Memory B cell (primary cell): ENCODE measurements at regions not wholly inside any gene's neighbourhood (a gene's known extent, or its start where the extent isn't known, plus 50 kb on each side); places are given as distances from the start of the nearest gene placed in this dataset.

ENCODE experiments used
- ATAC-seq: fragments of 150-1000 bp; cut with Tn5 transposase; 2 replicates; pipeline ENCODE4 v1.10.0; 2021; ENCODE audit warnings: low read depth, mild to moderate bottlenecking, moderate library complexity
- DNase-seq, 2 donors: peaks; one replicate each; pipeline ENCODE4 v3.0.0; 2022; ENCODE audit warnings: low spot score in 2 of 2
- H3K27ac Mint-ChIP-seq: one replicate; pipeline ENCODE4 v1.8.0; 2022; ENCODE audit warnings: mild to moderate bottlenecking, moderate library complexity, mixed read lengths
- H3K27me3 Mint-ChIP-seq: one replicate; pipeline ENCODE4 v1.8.0; 2022; ENCODE audit warnings: mixed read lengths
- H3K36me3 Mint-ChIP-seq: one replicate; pipeline ENCODE4 v1.8.0; 2022; ENCODE audit warnings: mild to moderate bottlenecking, mixed read lengths
- H3K4me1 Mint-ChIP-seq: one replicate; pipeline ENCODE4 v1.8.0; 2022; ENCODE audit warnings: mixed read lengths
- H3K4me3 Mint-ChIP-seq: one replicate; pipeline ENCODE4 v1.8.0; 2022; ENCODE audit warnings: mild to moderate bottlenecking, moderate library complexity, mixed read lengths
- H3K9me3 Mint-ChIP-seq: one replicate; pipeline ENCODE4 v1.8.0; 2022; ENCODE audit warnings: mixed read lengths

DNA sequence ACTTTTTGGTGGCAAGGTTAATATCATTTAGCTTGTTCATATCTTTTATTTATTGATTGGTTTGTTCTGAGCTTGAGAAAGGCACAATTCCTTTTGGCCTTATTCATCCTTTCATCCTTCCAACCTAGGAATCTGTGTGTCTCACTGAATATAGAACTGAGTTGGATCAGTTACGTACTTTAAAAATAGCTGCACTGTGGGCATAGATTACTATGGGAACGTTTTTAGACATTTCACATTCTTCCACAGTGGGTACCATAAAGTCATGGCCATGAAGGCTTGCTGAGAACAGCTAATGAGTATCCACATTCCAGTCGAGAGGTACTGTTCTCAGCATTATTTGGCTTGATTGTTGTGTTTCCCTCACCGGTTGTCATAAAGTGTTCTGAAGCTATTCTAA lies 217.0 kb upstream of the DKK2 start:
- H3K27me3 Mint-ChIP-seq, result peaks cover 2% of the 10 kb centered on the region
- no peak overlapping the region for H3K27ac Mint-ChIP-seq
- H3K4me1 Mint-ChIP-seq, result no peaks in the 10 kb centered on the region
- H3K4me3 Mint-ChIP-seq, result no peak overlapping the region
- no peak for ATAC-seq
- no peak for DNase-seq
- H3K9me3 Mint-ChIP-seq, result no peaks in the 10 kb centered on the region
- no peaks in the 10 kb centered on the region for H3K36me3 Mint-ChIP-seq

DNA sequence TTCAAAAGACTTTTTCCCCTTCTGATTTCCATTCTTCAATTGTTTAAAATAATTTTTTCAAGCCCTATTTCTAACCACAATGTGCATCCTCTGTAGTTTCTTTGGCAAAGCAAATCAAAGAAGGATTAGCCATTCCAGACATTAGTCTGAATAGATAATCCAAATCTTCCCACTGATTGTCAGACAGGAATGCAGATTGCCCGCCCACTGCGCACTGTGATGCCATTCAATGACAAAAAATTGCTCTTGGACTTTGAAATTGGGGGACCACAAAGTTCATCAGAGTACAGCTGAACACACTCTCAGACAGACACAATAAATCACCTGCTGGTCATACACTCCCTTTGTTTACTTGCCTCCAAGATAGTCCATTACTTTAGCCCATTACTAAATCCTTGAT lies 216.5 kb upstream of the DKK2 start:
- H3K36me3 Mint-ChIP-seq, result no peaks in the 10 kb centered on the region

DNA sequence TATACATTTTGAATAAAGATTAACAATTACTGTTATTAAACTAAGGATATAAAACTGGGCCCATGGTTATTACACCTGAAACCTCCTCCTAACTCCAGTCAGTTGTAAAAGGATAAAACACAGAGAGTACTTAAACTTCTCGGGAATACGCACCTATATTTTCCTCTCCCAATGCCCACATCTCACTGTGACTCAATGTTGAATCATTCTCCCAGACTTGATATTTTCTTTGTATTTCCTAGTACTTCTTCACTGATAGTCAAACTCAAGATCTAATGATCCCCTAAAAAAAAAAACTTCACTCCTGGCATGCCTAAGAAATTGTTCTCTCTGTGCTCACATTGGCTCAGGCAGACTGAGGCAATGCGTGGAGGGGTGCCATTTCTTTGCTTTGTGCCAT lies 212.5 kb upstream of the DKK2 start:
- Mint-ChIP-seq H3K36me3 (no peaks in the 10 kb centered on the region), H3K4me3 (no peak overlapping the region), H3K27me3 (peaks cover 2% of the 10 kb centered on the region), H3K4me1 (no peaks in the 10 kb centered on the region), H3K27ac (no peak overlapping the region), H3K9me3 (no peaks in the 10 kb centered on the region)
- DNase-seq (no peak), ATAC-seq (no peak)

More for the DNA sequence above, 216.5 kb upstream of the DKK2 start:
- H3K27me3 Mint-ChIP-seq, result peaks cover 2% of the 10 kb centered on the region
- no peak overlapping the region for H3K4me3 Mint-ChIP-seq
- ATAC-seq, result no peak
- H3K4me1 Mint-ChIP-seq, result no peaks in the 10 kb centered on the region
- H3K27ac Mint-ChIP-seq, result no peak overlapping the region
- no peak for DNase-seq
- H3K9me3 Mint-ChIP-seq, result no peaks in the 10 kb centered on the region

DNA sequence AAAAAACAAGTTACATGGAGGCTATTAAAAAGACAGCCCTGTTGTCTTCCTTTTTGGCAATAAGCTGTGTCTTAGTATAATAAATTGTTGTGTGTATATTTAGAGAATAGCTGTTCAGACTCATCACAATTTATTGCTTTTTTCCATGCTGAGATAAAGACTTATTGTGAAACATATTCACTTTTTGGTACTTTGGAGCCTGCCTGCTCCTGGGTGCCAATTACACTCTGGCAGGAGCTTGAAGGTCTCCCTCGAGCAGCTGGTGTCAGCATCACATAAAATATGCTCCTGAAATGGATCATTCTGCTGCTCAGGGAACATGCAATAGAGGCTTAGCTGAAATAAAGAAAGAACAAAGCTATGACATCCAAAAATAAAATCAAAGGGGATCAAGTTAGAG lies 211.6 kb upstream of the DKK2 start:
- Mint-ChIP-seq H3K4me1 (no peaks in the 10 kb centered on the region), H3K4me3 (no peak overlapping the region), H3K27ac (no peak overlapping the region), H3K9me3 (no peaks in the 10 kb centered on the region), H3K36me3 (no peaks in the 10 kb centered on the region), H3K27me3 (peaks cover 2% of the 10 kb centered on the region)
- ATAC-seq (no peak), DNase-seq (no peak)

DNA sequence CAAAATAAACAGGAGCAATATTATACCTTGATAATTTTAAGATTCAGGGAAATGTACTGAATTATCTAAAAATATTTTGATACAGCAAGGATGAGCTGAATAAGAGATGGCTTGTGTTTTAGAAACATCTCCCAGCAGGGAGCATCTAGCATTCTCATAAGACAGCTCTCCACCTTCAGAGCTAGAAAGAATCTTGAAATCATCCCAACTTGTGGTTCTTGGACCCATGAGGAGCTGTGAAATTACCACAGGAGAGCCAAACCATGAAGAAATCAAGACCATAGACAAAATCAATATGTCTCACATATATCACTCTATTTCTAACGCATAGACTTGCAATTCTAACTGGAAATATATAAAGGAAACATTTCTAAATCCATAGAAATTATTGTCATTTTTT lies 210.6 kb upstream of the DKK2 start:
- Mint-ChIP-seq H3K27ac (no peak overlapping the region), H3K27me3 (peaks cover 2% of the 10 kb centered on the region), H3K36me3 (no peaks in the 10 kb centered on the region), H3K4me1 (no peaks in the 10 kb centered on the region), H3K9me3 (no peaks in the 10 kb centered on the region), H3K4me3 (no peak overlapping the region)
- ATAC-seq, result no peak
- no peak for DNase-seq

DNA sequence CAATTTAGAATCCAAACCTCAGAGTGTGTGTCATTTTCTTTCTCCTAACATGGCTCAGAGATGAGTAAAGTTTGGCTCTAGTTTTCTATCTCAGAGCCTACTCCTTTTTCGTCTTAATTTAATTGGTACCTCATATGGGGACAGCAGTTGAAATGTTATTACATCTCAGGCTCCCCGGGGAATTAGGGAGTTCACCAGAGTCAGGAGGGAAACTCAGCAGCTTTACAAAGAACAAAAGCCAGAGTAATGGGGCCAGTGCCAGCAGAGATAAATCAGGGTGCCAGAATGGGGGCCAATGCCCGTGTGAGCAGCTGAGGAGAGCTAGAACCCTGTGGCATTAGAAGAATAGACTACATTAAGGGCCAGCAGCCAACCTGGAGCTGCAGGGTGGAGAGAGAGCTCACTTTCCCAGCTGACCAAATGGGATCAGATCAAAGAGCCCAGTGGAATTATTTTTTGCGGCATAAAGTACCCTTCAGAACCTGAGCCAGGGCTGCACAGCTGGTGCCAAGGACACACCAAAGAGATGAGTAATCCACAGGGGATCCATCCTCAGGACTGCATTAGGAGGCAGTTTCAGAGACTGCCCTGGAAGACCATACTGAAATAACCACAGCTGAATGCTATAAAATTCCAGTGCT lies 207.1 kb upstream of the DKK2 start:
- no peaks in the 10 kb centered on the region for H3K36me3 Mint-ChIP-seq
- DNase-seq (no peak), ATAC-seq (no peak)
- H3K4me1 Mint-ChIP-seq, result no peaks in the 10 kb centered on the region
- no peak overlapping the region for H3K27ac Mint-ChIP-seq
- H3K9me3 Mint-ChIP-seq, result peaks cover 1% of the 10 kb centered on the region
- H3K4me3 Mint-ChIP-seq, result no peak overlapping the region
- no peaks in the 10 kb centered on the region for H3K27me3 Mint-ChIP-seq

DNA sequence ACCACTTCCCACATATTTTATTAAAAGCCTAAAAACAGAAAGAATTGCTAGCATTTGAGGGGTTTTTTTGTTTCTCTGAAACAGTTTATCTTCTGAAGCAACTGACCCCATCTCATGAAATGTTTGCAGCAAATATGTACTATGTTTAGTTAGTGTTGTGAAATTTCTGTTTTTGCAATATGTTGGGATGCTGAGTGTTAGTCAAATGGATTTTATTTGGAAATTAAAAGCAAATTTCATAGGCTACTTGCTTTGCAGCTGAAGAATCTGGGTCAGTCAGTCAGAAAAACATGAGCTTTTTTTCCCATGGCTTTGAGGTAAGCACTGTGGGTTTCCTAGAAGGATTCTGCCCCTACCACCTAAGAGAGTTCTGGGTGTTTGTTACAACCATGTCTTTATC lies 184.9 kb upstream of the DKK2 start:
- H3K36me3 Mint-ChIP-seq, result no peaks in the 10 kb centered on the region
- DNase-seq, result no peak

DNA sequence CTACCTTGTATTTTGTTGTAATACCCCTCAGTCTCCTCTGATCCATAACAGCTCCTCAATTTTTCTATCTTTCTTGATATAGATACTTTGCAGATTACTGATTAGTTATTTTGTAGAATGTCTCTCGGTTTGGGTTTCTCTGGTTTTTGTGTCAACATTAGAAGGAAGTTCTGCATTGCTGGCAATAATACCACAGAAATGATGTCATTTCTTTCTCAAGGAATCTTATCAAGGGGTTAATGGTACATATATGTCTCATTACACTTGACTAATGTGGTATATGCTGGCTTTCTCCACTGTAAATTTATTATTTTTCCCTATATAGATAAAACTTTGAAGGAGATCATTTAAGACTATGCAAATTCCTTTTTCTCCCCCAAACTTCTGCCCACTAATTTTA lies 183.6 kb upstream of the DKK2 start:
- DNase-seq, result no peak
- no peak overlapping the region for H3K27ac Mint-ChIP-seq
- no peaks in the 10 kb centered on the region for H3K4me1 Mint-ChIP-seq
- H3K4me3 Mint-ChIP-seq, result no peak overlapping the region
- ATAC-seq, result no peak
- H3K36me3 Mint-ChIP-seq, result no peaks in the 10 kb centered on the region
- H3K9me3 Mint-ChIP-seq, result no peaks in the 10 kb centered on the region
- no peaks in the 10 kb centered on the region for H3K27me3 Mint-ChIP-seq

More for the DNA sequence above, 184.9 kb upstream of the DKK2 start:
- no peak overlapping the region for H3K27ac Mint-ChIP-seq
- no peak overlapping the region for H3K4me3 Mint-ChIP-seq
- H3K4me1 Mint-ChIP-seq, result no peaks in the 10 kb centered on the region
- H3K27me3 Mint-ChIP-seq, result no peaks in the 10 kb centered on the region
- H3K9me3 Mint-ChIP-seq, result no peaks in the 10 kb centered on the region
- no peak for ATAC-seq

DNA sequence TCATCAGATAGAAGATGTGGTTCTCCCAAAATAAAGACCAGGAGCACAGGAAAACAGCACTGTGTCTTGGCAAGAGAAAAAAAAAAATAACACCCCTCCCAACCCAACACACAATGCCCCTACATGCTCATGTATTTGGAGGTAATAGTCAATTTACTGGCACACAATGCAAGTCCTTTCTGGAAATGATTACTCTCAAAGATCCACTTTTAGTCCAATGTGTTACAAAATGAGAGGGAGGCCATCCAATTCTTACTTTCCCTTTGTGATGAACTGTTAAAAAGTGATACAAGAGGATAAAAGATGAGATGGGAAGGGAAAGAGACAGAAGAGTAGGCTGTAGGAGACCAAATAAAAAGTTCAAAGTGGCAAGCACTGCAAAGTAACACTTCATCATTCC lies 180.3 kb upstream of the DKK2 start:
- Mint-ChIP-seq H3K36me3 (no peaks in the 10 kb centered on the region), H3K4me3 (no peak overlapping the region), H3K27ac (no peak overlapping the region), H3K27me3 (no peaks in the 10 kb centered on the region), H3K9me3 (no peaks in the 10 kb centered on the region), H3K4me1 (no peaks in the 10 kb centered on the region)
- ATAC-seq (no peak), DNase-seq (no peak)

DNA sequence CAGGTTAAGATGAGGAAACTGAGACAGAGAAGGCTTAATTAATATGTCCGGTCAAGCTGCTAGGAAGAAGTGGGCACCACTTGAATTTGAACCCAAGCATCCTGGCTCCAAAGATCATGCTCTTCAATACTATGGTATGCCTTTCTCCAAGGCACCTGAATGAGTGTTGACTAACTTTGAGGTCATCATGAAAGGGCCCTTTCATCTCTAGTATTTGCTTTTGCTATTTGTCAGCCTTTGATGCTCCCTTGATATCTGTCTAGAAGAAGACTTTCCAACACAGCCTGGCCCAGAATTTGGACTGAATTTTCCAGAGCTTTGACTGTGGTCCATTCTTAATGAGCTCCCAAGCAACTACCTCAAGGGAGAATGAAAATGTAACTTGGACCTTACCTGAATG lies 179.1 kb upstream of the DKK2 start:
- DNase-seq (no peak), ATAC-seq (no peak)
- no peaks in the 10 kb centered on the region for H3K9me3 Mint-ChIP-seq
- no peaks in the 10 kb centered on the region for H3K36me3 Mint-ChIP-seq
- no peaks in the 10 kb centered on the region for H3K4me1 Mint-ChIP-seq
- no peak overlapping the region for H3K27ac Mint-ChIP-seq
- no peak overlapping the region for H3K4me3 Mint-ChIP-seq
- no peaks in the 10 kb centered on the region for H3K27me3 Mint-ChIP-seq

DNA sequence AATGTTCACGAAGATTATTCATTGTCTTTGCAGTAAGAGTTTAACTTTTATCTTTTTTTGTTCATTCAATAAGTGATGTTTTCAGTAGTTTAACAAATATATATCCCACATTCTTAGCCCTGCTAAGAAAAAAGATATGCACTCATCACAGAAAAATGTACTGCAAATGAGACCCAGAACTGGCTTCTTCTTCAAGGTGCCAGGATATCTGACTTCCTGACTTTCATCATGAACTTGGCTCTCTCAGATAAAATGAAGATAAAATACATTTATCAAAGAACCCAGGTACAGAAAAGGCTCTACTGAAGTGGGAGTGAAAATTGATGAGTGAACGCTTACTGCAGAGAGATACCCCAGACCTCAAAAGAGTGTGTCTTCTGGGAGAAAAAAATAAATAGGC lies 177.8 kb upstream of the DKK2 start:
- no peaks in the 10 kb centered on the region for H3K27me3 Mint-ChIP-seq
- no peak overlapping the region for H3K27ac Mint-ChIP-seq
- no peak for ATAC-seq
- no peak for DNase-seq
- H3K9me3 Mint-ChIP-seq, result no peaks in the 10 kb centered on the region
- H3K4me3 Mint-ChIP-seq, result no peak overlapping the region
- no peaks in the 10 kb centered on the region for H3K36me3 Mint-ChIP-seq
- H3K4me1 Mint-ChIP-seq, result no peaks in the 10 kb centered on the region

DNA sequence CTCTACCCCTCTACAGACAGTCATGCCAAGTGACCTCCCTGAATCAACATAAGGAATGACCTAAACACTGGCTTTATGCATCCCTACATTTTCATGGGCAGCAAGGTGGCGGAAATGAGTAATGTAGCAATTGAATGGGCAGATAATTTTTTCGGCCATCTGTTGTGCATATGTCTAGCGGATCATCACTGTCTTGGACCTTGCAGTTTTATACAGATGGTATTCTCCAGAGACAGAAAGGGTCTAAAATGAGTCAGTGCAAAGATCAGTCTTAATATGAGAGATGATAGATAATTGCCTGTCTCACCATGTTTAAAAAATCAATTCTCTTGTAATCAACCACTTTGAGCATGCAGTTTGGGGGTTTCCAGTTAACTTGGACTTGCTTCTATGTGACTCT lies 177.3 kb upstream of the DKK2 start:
- no peaks in the 10 kb centered on the region for H3K4me1 Mint-ChIP-seq
- H3K9me3 Mint-ChIP-seq, result no peaks in the 10 kb centered on the region
- no peaks in the 10 kb centered on the region for H3K27me3 Mint-ChIP-seq
- no peak for ATAC-seq
- no peaks in the 10 kb centered on the region for H3K36me3 Mint-ChIP-seq
- DNase-seq, result no peak
- H3K27ac Mint-ChIP-seq, result no peak overlapping the region
- H3K4me3 Mint-ChIP-seq, result no peak overlapping the region

DNA sequence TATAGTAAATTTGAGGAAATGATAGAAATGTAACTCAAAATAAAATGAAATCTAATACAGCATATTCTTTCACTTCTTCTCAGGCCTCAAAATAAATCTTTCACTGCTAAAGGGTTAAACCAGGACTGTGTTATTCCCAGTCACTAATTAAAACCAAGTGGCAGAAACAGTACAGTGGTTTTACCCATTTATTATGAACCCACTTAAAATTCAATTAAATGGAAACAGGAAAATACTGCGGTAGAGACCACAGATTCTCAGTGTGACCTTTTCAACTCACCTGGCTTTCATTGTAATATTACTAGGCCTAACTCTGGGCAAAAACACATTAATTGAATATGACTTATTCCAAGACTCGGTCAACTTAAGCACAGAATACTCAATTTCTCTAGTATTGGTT lies 176.5 kb upstream of the DKK2 start:
- H3K27ac Mint-ChIP-seq, result no peak overlapping the region
- no peaks in the 10 kb centered on the region for H3K36me3 Mint-ChIP-seq
- ATAC-seq (no peak), DNase-seq (no peak)
- H3K4me3 Mint-ChIP-seq, result no peak overlapping the region
- no peaks in the 10 kb centered on the region for H3K9me3 Mint-ChIP-seq
- H3K27me3 Mint-ChIP-seq, result no peaks in the 10 kb centered on the region
- H3K4me1 Mint-ChIP-seq, result no peaks in the 10 kb centered on the region

DNA sequence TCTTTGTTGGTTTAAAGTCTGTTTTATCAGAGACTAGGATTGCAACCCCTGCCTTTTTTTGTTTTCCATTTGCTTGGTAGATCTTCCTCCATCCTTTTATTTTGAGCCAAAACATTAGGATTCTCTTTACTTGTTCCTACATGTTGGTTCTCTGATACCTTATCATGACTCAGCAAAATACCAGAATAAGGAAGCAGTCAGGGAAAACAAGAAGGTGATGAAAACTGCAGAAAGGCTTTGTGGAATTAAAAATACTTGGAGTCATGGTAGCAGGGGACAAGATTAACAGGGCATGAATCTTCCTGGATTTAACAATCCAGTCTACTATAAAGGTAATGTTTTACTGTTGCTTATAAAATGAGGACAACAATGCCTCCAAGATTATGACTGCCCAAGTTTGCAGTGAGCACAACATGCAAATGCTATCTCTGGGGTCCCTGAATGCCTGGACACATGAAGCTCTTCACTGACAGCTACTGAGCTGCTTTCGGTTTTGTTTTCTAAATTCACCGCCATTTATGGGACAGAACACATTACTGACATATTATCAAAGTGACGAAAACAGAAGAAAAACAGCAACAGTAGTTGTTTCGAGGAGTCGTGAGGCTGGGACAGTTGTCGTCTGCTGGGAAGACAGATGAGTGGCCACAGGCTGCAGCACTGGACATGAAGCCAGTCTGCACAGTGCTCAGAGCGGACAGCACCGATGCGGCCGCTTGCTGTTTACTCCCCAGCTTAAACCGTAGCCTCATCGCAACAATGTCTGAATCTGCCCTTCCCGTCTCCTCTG lies 174.5 kb upstream of the DKK2 start:
- no peak overlapping the region for H3K4me3 Mint-ChIP-seq
- no peaks in the 10 kb centered on the region for H3K9me3 Mint-ChIP-seq
- DNase-seq, result no peak
- no peaks in the 10 kb centered on the region for H3K4me1 Mint-ChIP-seq
- no peak for ATAC-seq
- no peaks in the 10 kb centered on the region for H3K36me3 Mint-ChIP-seq
- no peaks in the 10 kb centered on the region for H3K27me3 Mint-ChIP-seq
- H3K27ac Mint-ChIP-seq, result no peak overlapping the region

DNA sequence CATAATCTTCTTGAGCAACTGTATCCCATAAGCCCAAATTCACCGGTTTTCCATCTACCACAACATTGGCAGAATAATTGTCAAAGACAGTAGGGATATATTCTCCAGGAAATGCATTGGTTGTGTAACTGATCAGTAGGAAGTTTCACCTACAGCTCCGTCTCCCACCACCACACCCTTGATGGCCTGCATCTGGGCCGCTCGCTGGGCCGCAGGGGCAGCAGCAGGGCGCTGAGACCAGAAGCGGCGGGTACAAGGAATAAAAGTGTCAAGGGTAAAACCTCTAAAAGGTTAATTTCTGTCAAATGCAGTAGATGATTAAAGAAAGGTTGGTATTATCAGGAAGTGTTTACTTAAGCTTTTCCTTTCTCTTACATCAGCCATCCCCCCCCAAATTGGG lies 167.6 kb upstream of the DKK2 start:
- no peaks in the 10 kb centered on the region for H3K36me3 Mint-ChIP-seq

More for the DNA sequence above, 167.6 kb upstream of the DKK2 start:
- no peak overlapping the region for H3K27ac Mint-ChIP-seq
- no peaks in the 10 kb centered on the region for H3K27me3 Mint-ChIP-seq
- H3K9me3 Mint-ChIP-seq, result no peaks in the 10 kb centered on the region
- ATAC-seq, result no peak
- DNase-seq, result no peak
- H3K4me3 Mint-ChIP-seq, result no peak overlapping the region
- H3K4me1 Mint-ChIP-seq, result no peaks in the 10 kb centered on the region
